Esophagus muscularis mucosa (tissue), 4 donors: ENCODE measurements at regions not wholly inside any gene's neighbourhood (a gene's known extent, or its start where the extent isn't known, plus 50 kb on each side); places are given as distances from the start of the nearest gene placed in this dataset.

Experiments
- CTCF ChIP-seq, 3 experiments: fragments of 200-600 bp in 2 of 3; fragments of 450-650 bp in 1 of 3; sonication (generic) in 2 of 3; IDR thresholded peaks; one replicate each; pipeline ENCODE4 v1.5.1; 2017 to 2019; ENCODE audit warnings: antibody characterized with exemption in 3 of 3, mild to moderate bottlenecking in 2 of 3, moderate library complexity in 1 of 3
- EP300 ChIP-seq: sonication (generic); formaldehyde crosslinking; IDR thresholded peaks from one replicate; pipeline ENCODE4 v1.6.1; 2017; ENCODE audit warnings: antibody characterized with exemption
- POLR2A ChIP-seq: fragments of 450-650 bp; IDR thresholded peaks from one replicate; pipeline ENCODE4 v1.6.1; 2017; ENCODE audit warnings: antibody characterized with exemption, moderate library complexity, mild to moderate bottlenecking, low read depth
- POLR2AphosphoS5 ChIP-seq, 2 donors: sonication (generic); formaldehyde crosslinking; IDR thresholded peaks; one replicate each; pipeline ENCODE4 v1.6.1; 2017; ENCODE audit warnings: antibody characterized with exemption in 2 of 2

GRCh38 chr2:120637847-120638246 lies 97.8 kb upstream of the GLI2 start:
- TF ChIP-seq EP300 (no peak), CTCF (IDR thresholded peaks at IDR 0.05) (no peak), POLR2A (no peak), POLR2AphosphoS5 (IDR thresholded peaks at IDR 0.05) (no peak)
